Neural progenitor cell (in vitro differentiated cells): ENCODE measurements at regions not wholly inside any gene's neighbourhood (a gene's known extent, or its start where the extent isn't known, plus 50 kb on each side); places are given as distances from the start of the nearest gene placed in this dataset.

ENCODE experiments used
- DNase-seq: peaks from one replicate; pipeline ENCODE4 v3.0.0-alpha.2; 2016; ENCODE audit warnings: low spot score
- H2AFZ ChIP-seq: fragments of 200-600 bp; sonication (generic); replicated peaks from 2 replicates; pipeline ENCODE4 v1.6.1; 2016; ENCODE audit warnings: antibody characterized with exemption
- H3F3A ChIP-seq: fragments of 200-600 bp; sonication (generic); 2 replicates; pipeline ENCODE4 v1.6.1; 2016; ENCODE audit warnings: antibody characterized with exemption, low read depth
- H3K27ac ChIP-seq: fragments of 200-600 bp; sonication (generic); 2 replicates; pipeline ENCODE4 v1.5.1; 2016; ENCODE audit warnings: mild to moderate bottlenecking
- H3K27me3 ChIP-seq: fragments of 200-600 bp; sonication (generic); 2 replicates; pipeline ENCODE4 v1.6.1; 2016; ENCODE audit warnings: mild to moderate bottlenecking, moderate library complexity
- H3K36me3 ChIP-seq: fragments of 200-600 bp; sonication (generic); 2 replicates; pipeline ENCODE4 v1.5.1; 2016
- H3K4me1 ChIP-seq: fragments of 200-600 bp; sonication (generic); 2 replicates; pipeline ENCODE4 v1.6.1; 2016; ENCODE audit warnings: mixed run types
- H3K4me2 ChIP-seq: fragments of 200-600 bp; sonication (generic); 2 replicates; pipeline ENCODE4 v1.6.1; 2016
- H3K4me3 ChIP-seq: fragments of 200-600 bp; sonication (generic); 2 replicates; pipeline ENCODE4 v1.5.1; 2016
- H3K79me2 ChIP-seq: fragments of 200-600 bp; sonication (generic); 2 replicates; pipeline ENCODE4 v1.6.1; 2016; ENCODE audit warnings: low read depth
- H3K9ac ChIP-seq: fragments of 200-600 bp; sonication (generic); 2 replicates; pipeline ENCODE4 v1.6.1; 2016
- H3K9me3 ChIP-seq: fragments of 200-600 bp; sonication (generic); 2 replicates; pipeline ENCODE4 v1.5.1; 2016; ENCODE audit warnings: low read depth
- H4K20me1 ChIP-seq: fragments of 200-600 bp; sonication (generic); 2 replicates; pipeline ENCODE4 v1.6.1; 2016; ENCODE audit warnings: low read depth
- H3K27ac Mint-ChIP-seq: 3 replicates; pipeline ENCODE4 v1.8.0; 2021; ENCODE audit warnings: mixed read lengths
- H3K27me3 Mint-ChIP-seq: 2 replicates; pipeline ENCODE4 v1.8.0; 2022; ENCODE audit warnings: low read depth, mild to moderate bottlenecking, inconsistent platforms, moderate library complexity, mixed read lengths; ENCODE audit not compliant: insufficient read depth
- H3K36me3 Mint-ChIP-seq: 3 replicates; pipeline ENCODE4 v1.8.0; 2021; ENCODE audit warnings: mixed read lengths
- H3K4me1 Mint-ChIP-seq: 3 replicates; pipeline ENCODE4 v1.8.0; 2021; ENCODE audit warnings: mixed read lengths
- H3K4me3 Mint-ChIP-seq: 3 replicates; pipeline ENCODE4 v1.8.0; 2021; ENCODE audit warnings: mild to moderate bottlenecking, moderate library complexity, mixed read lengths
- H3K9me3 Mint-ChIP-seq: 3 replicates; pipeline ENCODE4 v1.8.0; 2020; ENCODE audit warnings: mixed read lengths
- CTCF ChIP-seq: fragments of 200-600 bp; sonication (generic); IDR thresholded peaks from 2 replicates; pipeline ENCODE4 v1.5.1; 2017; ENCODE audit warnings: antibody characterized with exemption, mild to moderate bottlenecking
- EZH2 ChIP-seq: fragments of 200-600 bp; sonication (generic); IDR thresholded peaks from 2 replicates; pipeline ENCODE4 v1.6.1; 2017; ENCODE audit warnings: antibody characterized with exemption, mild to moderate bottlenecking, moderate library complexity
- EZH2phosphoT487 ChIP-seq: fragments of 200-600 bp; sonication (generic); IDR thresholded peaks from 2 replicates; pipeline ENCODE4 v1.6.1; 2017; ENCODE audit warnings: antibody characterized with exemption

GRCh38 chr2:220002699-220003098 lies 375.3 kb downstream of the SLC4A3 start:
- Histone ChIP-seq H3K27me3 (no peaks in the 10 kb centered on the region), H3K9ac (no peak overlapping the region), H3K36me3 (no peaks in the 10 kb centered on the region), H4K20me1 (no peaks in the 10 kb centered on the region), H2AFZ (no peak overlapping the region), H3K79me2 (no peaks in the 10 kb centered on the region), H3F3A (no peaks in the 10 kb centered on the region), H3K27ac (no peak overlapping the region), H3K4me3 (no peak overlapping the region), H3K4me2 (no peak overlapping the region), H3K4me1 (no peaks in the 10 kb centered on the region), H3K9me3 (no peaks in the 10 kb centered on the region)
- Mint-ChIP-seq H3K4me3 (no peak overlapping the region), H3K27ac (no peak overlapping the region), H3K36me3 (no peaks in the 10 kb centered on the region), H3K27me3 (peaks cover 2% of the 10 kb centered on the region), H3K4me1 (peaks cover 21% of the 10 kb centered on the region), H3K9me3 (peaks cover 2% of the 10 kb centered on the region)
- TF ChIP-seq EZH2phosphoT487, result no peak
- TF ChIP-seq CTCF, result no peak
- no peak for TF ChIP-seq EZH2
- no peak for DNase-seq

- Histone ChIP-seq H4K20me1 (no peaks in the 10 kb centered on the region), H3F3A (no peaks in the 10 kb centered on the region), H3K79me2 (no peaks in the 10 kb centered on the region), H3K27ac (no peak overlapping the region), H3K4me1 (no peaks in the 10 kb centered on the region), H3K9me3 (no peaks in the 10 kb centered on the region), H3K4me2 (no peak overlapping the region), H3K9ac (no peak overlapping the region), H2AFZ (no peak overlapping the region), H3K36me3 (no peaks in the 10 kb centered on the region), H3K27me3 (no peaks in the 10 kb centered on the region), H3K4me3 (no peak overlapping the region)
- H3K4me3 Mint-ChIP-seq, result no peak overlapping the region
- H3K4me1 Mint-ChIP-seq, result peaks cover 18% of the 10 kb centered on the region
- H3K27me3 Mint-ChIP-seq, result no peaks in the 10 kb centered on the region
- H3K36me3 Mint-ChIP-seq, result no peaks in the 10 kb centered on the region
- TF ChIP-seq EZH2phosphoT487, result no peak
- TF ChIP-seq EZH2, result no peak
- TF ChIP-seq CTCF, result no peak
- DNase-seq, result no peak
- no peak overlapping the region for H3K27ac Mint-ChIP-seq
- H3K9me3 Mint-ChIP-seq, result peaks cover 2% of the 10 kb centered on the region
These were observed 377.9 kb downstream of the SLC4A3 start for GRCh38 chr2:220005362-220005761.

- H3K9me3 Mint-ChIP-seq, result peaks cover 2% of the 10 kb centered on the region
- TF ChIP-seq CTCF (no peak), EZH2phosphoT487 (no peak), EZH2 (no peak)
These were observed 378.8 kb downstream of the SLC4A3 start for GRCh38 chr2:220006152-220006621.

More at GRCh38 chr2:220006152-220006621, 378.8 kb downstream of the SLC4A3 start:
- Histone ChIP-seq H3K4me2 (no peak overlapping the region), H3K9me3 (no peaks in the 10 kb centered on the region), H3K27me3 (no peaks in the 10 kb centered on the region), H3K9ac (no peak overlapping the region), H3K4me1 (no peaks in the 10 kb centered on the region), H3F3A (no peaks in the 10 kb centered on the region), H3K27ac (no peak overlapping the region), H2AFZ (no peak overlapping the region), H3K36me3 (no peaks in the 10 kb centered on the region), H3K4me3 (no peak overlapping the region), H4K20me1 (no peaks in the 10 kb centered on the region), H3K79me2 (no peaks in the 10 kb centered on the region)
- H3K4me3 Mint-ChIP-seq, result no peak overlapping the region
- no peaks in the 10 kb centered on the region for H3K27me3 Mint-ChIP-seq
- no peak overlapping the region for H3K27ac Mint-ChIP-seq
- H3K4me1 Mint-ChIP-seq, result peaks cover 16% of the 10 kb centered on the region
- no peaks in the 10 kb centered on the region for H3K36me3 Mint-ChIP-seq
- no peak for DNase-seq
